ENCODE measurements at regions not wholly inside any gene's neighbourhood (a gene's known extent, or its start where the extent isn't known, plus 50 kb on each side); places are given as distances from the start of the nearest gene placed in this dataset.

DNA sequence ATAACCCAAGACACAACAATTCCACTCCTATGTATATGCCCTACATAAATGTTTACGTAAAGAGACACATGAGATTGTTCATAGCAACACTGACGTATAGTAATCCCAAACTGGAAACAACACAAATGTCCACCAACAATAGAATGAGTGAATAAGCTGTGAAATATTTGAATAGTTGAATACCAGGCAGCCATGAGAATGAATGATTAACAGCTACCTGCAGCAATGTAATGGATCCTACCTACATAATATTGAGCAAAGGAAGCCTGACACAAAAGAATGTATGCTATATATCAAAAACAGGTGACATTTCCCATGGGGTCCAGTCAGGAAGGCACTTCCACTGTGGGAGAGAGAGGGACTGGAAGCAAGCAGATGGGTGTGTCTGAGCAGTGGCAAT is 92.8 kb upstream of the LINC01488 start:
- dilution Hi-C loops (cut with HindIII; ENCODE audit: low sequenced_read_pairs, unreplicated experiment), result no loop called here
- peaks cover 7% of the 10 kb centered on the region; the same call in 1 of the 2 replicates for H3K27me3 ChIP-seq (ENCODE audit: control insufficient read depth, insufficient read depth, low read length)
- no peak overlapping the region for H3K9ac ChIP-seq (ENCODE audit: low read depth, low read length)
- H2BK120ac ChIP-seq (ENCODE audit: low read depth, low read length), result no peak overlapping the region
- no peak overlapping the region for H3K56ac ChIP-seq (ENCODE audit: extremely low read depth, insufficient read depth, low read length)
- no peaks in the 10 kb centered on the region for H3K36me3 ChIP-seq (ENCODE audit: control insufficient read depth, insufficient read depth, low read length)
- no peak overlapping the region for H2AFZ ChIP-seq (replicated peaks; ENCODE audit: low read length, poor library complexity)
- no peak overlapping the region for H3K4me3 ChIP-seq (ENCODE audit: insufficient read depth, low read depth, low read length)
- TF ChIP-seq MXI1 (IDR thresholded peaks at IDR 0.05; ENCODE audit: borderline replicate concordance, low read depth, low read length), result no peak
- no peak for TF ChIP-seq RCOR1 (IDR thresholded peaks at IDR 0.05; ENCODE audit: insufficient replicate concordance, low read length)
- TF ChIP-seq SMC3 (IDR thresholded peaks at IDR 0.05; ENCODE audit: low read depth, low read length), result no peak
- no peak for TF ChIP-seq MAZ (IDR thresholded peaks at IDR 0.05; ENCODE audit: borderline replicate concordance, low read depth, low read length)
- no peak for TF ChIP-seq RFX5 (IDR thresholded peaks at IDR 0.05; ENCODE audit: low read depth, low read length)
- TF ChIP-seq NFE2L2 (IDR thresholded peaks at IDR 0.05; ENCODE audit: low read depth, low read length), result no peak
- TF ChIP-seq RAD21 (IDR thresholded peaks at IDR 0.05; ENCODE audit: low read length), result no peak
- TF ChIP-seq MAFK (IDR thresholded peaks at IDR 0.05; ENCODE audit: low read depth, low read length), result no peak
- TF ChIP-seq CEBPB (IDR thresholded peaks at IDR 0.05; ENCODE audit: low read depth, low read length), result no peak
- no peak for TF ChIP-seq POLR2A (IDR thresholded peaks at IDR 0.05; ENCODE audit: low read depth, low read length)
- TF ChIP-seq, protein P1, sequence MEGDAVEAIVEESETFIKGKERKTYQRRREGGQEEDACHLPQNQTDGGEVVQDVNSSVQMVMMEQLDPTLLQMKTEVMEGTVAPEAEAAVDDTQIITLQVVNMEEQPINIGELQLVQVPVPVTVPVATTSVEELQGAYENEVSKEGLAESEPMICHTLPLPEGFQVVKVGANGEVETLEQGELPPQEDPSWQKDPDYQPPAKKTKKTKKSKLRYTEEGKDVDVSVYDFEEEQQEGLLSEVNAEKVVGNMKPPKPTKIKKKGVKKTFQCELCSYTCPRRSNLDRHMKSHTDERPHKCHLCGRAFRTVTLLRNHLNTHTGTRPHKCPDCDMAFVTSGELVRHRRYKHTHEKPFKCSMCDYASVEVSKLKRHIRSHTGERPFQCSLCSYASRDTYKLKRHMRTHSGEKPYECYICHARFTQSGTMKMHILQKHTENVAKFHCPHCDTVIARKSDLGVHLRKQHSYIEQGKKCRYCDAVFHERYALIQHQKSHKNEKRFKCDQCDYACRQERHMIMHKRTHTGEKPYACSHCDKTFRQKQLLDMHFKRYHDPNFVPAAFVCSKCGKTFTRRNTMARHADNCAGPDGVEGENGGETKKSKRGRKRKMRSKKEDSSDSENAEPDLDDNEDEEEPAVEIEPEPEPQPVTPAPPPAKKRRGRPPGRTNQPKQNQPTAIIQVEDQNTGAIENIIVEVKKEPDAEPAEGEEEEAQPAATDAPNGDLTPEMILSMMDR (conservative IDR thresholded peaks at IDR 0.05; ENCODE audit: low read depth, low read length), result no peak
- no peak for TF ChIP-seq BHLHE40 (IDR thresholded peaks at IDR 0.05; ENCODE audit: low read depth, low read length)
- TF ChIP-seq CHD1 (IDR thresholded peaks at IDR 0.05; ENCODE audit: low read depth, low read length), result no peak
- TF ChIP-seq, protein P2, sequence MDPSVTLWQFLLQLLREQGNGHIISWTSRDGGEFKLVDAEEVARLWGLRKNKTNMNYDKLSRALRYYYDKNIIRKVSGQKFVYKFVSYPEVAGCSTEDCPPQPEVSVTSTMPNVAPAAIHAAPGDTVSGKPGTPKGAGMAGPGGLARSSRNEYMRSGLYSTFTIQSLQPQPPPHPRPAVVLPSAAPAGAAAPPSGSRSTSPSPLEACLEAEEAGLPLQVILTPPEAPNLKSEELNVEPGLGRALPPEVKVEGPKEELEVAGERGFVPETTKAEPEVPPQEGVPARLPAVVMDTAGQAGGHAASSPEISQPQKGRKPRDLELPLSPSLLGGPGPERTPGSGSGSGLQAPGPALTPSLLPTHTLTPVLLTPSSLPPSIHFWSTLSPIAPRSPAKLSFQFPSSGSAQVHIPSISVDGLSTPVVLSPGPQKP (IDR thresholded peaks at IDR 0.05; ENCODE audit: borderline replicate concordance, low read depth, low read length), result no peak
- TF ChIP-seq FOS (IDR thresholded peaks at IDR 0.05; ENCODE audit: low read depth, low read length), result no peak
- TF ChIP-seq, protein P3, sequence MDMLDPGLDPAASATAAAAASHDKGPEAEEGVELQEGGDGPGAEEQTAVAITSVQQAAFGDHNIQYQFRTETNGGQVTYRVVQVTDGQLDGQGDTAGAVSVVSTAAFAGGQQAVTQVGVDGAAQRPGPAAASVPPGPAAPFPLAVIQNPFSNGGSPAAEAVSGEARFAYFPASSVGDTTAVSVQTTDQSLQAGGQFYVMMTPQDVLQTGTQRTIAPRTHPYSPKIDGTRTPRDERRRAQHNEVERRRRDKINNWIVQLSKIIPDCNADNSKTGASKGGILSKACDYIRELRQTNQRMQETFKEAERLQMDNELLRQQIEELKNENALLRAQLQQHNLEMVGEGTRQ (IDR thresholded peaks at IDR 0.05; ENCODE audit: low read depth, low read length), result no peak
- no peak overlapping the region for H3K4me2 ChIP-seq (ENCODE audit: low read depth, low read length)
- no peak overlapping the region for H4K91ac ChIP-seq (ENCODE audit: insufficient read depth, low read depth, low read length)
- H2AK5ac ChIP-seq (ENCODE audit: low read depth, low read length), result no peak overlapping the region
- H4K5ac ChIP-seq (ENCODE audit: low read depth, low read length), result no peak overlapping the region
- BruUV-seq (replicated peaks), result no TSS peak
- H3K9me1 ChIP-seq (ENCODE audit: insufficient read depth, low read length), result no peaks in the 10 kb centered on the region
- no peak overlapping the region for H3K23ac ChIP-seq (ENCODE audit: low read depth, low read length)
- no CpG with 5 or more reads among the region's 2 CpGs for WGBS, 2 experiments (ENCODE audit: extremely low coverage in 2 of 2, insufficient read length in 1 of 2)
- ChIA-PET CTCF (no interaction called here), POLR2A (ENCODE audit: unreplicated experiment) (no interaction called here)
- no peak overlapping the region for H2BK5ac ChIP-seq (ENCODE audit: low read depth, low read length, poor library complexity, severe bottlenecking)
- no peaks in the 10 kb centered on the region for H3K79me1 ChIP-seq (ENCODE audit: low read depth in 1 of 2, low read length in 2 of 2)
- no peak overlapping the region for H2BK15ac ChIP-seq (ENCODE audit: low read depth, low read length)
- no peaks in the 10 kb centered on the region for H4K20me1 ChIP-seq (ENCODE audit: insufficient read depth, low read length)
- in situ Hi-C loops (cut with MboI; ENCODE audit: low sequenced_read_pairs), result no loop called here
- no peaks in the 10 kb centered on the region for H3K4me1 ChIP-seq (ENCODE audit: control insufficient read depth, insufficient read depth, low read length)
- no peak overlapping the region for H3K27ac ChIP-seq (ENCODE audit: insufficient read depth, low read length)
- no peak overlapping the region for H3K14ac ChIP-seq (replicated peaks; ENCODE audit: low read depth, low read length)
- H2AK9ac ChIP-seq (replicated peaks; ENCODE audit: low read depth, low read length, poor library complexity), result no peak overlapping the region
- H2BK20ac ChIP-seq (ENCODE audit: low read depth, low read length), result no peak overlapping the region
- no peak for DNase-seq
- H3K9me3 ChIP-seq (ENCODE audit: control insufficient read depth, insufficient read depth, low read length), result peaks cover 11% of the 10 kb centered on the region
- no peak overlapping the region for H4K8ac ChIP-seq (ENCODE audit: low read depth in 2 of 2, low read length in 2 of 2)
- no peak overlapping the region for H3K18ac ChIP-seq (ENCODE audit: low read depth, low read length)
- no peak overlapping the region for H3K4ac ChIP-seq (ENCODE audit: low read depth, low read length)
- no peak for ATAC-seq (ENCODE audit: low read depth)
- intact Hi-C loops (cut with micrococcal nuclease), result no loop called here

Measured in IMR-90 (cell line).